HG02852 (cell line): ENCODE measurements at regions not wholly inside any gene's neighbourhood (a gene's known extent, or its start where the extent isn't known, plus 50 kb on each side); places are given as distances from the start of the nearest gene placed in this dataset.
A peak's percentile ranks its signal among the peaks of the same experiment; 100 is the strongest.

Source experiments
- ATAC-seq: cut with Tn5 transposase; IDR thresholded peaks from one replicate; pipeline ENCODE4 v1.9.1; 2021; ENCODE audit warnings: mild to moderate bottlenecking, moderate library complexity; ENCODE audit not compliant: unreplicated experiment

GRCh38 chr6:119479860-119480655, 130.5 kb upstream of the MAN1A1 start:
- no peak for ATAC-seq

DNA sequence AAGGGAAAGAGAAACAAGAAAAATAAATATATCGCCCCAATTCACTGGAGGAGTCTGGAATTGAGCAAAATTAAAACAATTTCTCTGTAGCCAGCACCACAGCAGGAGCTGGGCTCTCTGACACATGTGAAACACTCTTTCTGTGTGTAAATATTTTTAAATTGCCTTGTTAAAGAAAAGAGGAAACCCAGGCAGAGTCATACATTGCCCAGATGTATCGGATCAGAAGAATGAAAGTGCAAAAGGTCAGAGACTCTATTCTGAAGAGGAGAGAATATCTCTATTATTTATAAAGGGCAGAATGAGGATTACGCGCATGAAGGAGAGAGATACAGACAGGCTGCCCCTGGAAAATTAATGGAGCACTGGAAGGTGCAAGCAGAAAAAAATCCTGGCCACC, 127.0 kb upstream of the MAN1A1 start:
- ATAC-seq, result peak; percentile 91

GRCh38 chr6:119476024-119476423, 126.5 kb upstream of the MAN1A1 start:
- ATAC-seq, result no peak

DNA sequence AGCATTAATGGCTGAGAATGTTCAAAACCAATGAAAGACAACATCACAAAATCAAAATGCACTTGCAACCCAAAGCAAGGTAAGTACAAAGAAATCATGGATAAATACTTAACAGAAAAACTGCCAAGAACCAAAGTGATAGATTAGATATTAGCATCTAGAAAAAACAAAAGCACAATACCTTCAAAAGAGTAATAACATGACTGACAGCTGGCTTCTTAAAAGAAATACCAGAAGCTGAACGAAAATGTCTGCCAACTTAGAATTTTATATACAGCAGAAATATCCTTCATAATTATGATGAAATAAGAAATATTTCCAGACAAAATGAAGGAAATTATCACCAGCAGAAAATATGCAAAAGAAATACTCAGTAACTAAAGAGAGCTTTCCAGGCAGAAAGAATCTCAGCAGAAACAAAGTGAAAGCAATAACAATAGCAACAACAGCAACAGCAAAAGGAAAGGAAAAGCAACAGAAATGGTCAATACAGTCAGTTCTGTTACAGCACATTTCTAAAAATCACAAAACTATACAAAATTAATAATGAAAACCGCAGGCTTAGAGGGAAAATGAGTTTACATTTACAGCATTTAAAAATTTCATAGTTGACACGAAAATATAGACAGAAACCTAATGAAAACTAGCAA, 121.5 kb upstream of the MAN1A1 start:
- peak; percentile 61 for ATAC-seq

GRCh38 chr6:119467488-119468081, 118.0 kb upstream of the MAN1A1 start:
- no peak for ATAC-seq

GRCh38 chr6:119466226-119466625, 116.7 kb upstream of the MAN1A1 start:
- no peak for ATAC-seq

DNA sequence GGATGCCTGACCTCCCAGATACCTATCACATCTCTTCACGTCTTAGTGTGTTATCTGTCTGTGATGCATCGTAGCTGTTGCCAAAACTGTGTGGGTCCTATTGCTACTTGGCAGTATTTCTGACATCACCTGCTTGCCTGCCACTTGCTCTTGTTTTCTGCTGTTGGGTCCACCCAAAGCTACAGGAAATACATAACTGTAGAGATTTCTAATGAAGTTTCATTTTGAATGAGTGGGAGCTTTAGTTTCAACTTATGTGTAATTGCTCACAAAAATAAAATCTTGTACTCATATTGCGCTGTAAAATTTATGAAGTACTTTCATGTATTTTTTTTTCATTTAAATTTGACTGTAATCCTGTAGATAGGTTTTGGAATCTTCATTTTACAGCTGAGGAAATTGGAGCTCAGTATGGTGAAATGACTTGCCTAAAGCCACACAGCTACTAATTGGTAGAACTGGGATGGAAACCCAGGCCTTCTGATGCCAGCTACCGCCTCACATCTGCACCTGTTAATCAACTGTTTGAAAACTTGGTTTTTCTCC, 113.6 kb upstream of the MAN1A1 start:
- ATAC-seq, result peak; percentile 74

DNA sequence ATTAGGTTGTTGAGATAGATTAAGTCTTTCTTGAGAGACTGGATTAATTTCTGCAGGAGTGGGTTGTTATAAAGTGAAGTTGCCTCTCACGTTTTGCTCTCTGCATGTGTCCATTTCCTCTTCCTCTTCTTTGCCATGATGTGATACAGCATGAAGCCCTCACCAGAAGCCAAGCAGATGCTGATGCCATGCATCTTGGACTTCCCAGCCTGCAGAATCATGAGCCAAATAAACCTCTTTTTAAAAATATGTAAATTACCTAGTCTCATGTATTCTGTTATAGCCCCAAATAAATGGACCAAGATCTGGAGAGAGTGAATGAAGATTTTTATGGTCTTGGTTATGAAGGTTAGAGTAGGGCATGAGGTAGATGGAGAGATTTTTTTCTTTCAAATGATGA, 111.6 kb upstream of the MAN1A1 start:
- no peak for ATAC-seq

GRCh38 chr6:119459207-119459974, 109.8 kb upstream of the MAN1A1 start:
- peak; percentile 74 for ATAC-seq

GRCh38 chr6:119454714-119455113, 105.2 kb upstream of the MAN1A1 start:
- no peak for ATAC-seq

DNA sequence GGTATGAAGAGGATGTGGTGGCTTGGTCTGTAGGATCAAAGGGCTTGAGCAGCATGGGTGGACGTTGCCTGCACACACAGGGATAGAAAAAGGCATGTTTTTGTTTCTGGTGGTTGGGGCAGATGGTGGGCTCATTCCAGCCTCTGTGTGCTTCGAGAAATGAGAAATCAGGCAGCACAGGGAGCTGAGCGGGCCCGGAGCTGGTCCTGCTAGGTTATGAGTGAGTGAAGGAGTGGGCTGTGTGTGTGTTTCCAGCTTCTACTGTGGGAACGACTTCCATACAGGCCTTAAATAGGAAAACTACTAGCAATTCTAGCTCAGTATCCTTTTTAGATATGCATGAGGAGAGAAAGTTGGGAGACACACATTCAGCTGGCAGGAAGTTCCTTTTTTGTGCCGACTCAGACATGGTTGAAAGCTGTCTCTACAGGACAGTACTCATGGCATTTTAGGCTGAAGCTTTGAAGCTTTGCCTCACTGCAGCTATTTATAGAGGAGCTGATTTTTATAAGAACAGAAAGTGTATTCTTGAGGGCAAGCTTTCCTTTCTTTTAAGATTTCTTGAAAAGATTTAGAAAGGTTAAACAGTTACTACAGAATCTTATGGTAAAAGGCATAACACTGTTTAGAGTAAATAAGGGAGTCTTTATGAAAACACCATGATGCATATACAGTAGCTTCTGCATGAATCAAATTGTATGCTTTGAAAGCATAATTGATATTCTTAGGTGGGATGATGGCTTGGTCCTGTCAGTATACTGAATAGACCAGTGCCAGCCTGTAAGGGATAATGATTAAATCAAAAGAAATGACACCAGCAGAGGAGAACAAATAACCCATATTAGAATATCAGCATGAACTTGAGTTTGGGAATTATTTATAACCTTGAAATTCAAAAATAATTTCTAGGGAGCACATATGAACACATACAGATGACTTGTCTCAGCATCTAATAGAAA, 104.0 kb upstream of the MAN1A1 start:
- ATAC-seq, result no peak

DNA sequence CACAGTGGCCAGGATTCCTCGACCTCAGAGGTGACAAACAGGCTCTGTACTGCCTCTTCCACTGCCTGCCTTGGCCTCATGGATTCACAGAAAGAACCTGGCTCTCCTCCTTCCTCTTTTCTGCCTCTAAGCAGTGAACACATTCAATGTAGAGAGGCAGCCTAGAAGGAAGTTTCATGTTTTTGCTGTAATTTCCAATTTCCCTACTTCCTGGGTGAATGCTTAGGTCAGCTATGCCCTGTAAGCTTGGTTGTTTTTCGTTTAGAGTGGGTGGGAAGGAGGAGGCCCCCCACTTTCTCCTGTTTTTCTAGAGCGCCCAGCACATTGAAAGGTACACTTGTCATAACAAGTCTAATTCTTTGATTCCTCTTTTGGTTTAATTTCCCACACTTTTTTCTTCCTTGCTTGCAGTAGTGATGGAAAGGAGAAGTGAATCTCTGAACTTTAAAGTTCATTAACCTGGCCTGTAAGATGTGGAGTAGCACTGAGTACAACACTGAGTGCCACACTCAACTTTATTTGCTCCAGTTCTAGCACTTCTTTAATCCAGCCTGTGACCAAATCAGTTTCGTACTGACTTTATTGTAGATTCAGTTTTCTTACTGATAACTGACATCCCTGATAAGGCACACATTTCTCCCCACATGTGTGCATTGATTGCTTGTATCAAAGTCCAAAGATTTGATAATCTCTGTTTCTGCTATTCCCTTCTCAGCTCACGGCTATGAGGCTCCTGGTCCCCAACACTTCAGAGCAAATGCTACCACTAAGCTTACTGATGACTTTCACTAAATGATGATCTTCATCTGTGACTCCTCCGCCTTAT, 100.0 kb upstream of the MAN1A1 start:
- no peak for ATAC-seq

GRCh38 chr6:119447921-119448320, 98.4 kb upstream of the MAN1A1 start:
- no peak for ATAC-seq

DNA sequence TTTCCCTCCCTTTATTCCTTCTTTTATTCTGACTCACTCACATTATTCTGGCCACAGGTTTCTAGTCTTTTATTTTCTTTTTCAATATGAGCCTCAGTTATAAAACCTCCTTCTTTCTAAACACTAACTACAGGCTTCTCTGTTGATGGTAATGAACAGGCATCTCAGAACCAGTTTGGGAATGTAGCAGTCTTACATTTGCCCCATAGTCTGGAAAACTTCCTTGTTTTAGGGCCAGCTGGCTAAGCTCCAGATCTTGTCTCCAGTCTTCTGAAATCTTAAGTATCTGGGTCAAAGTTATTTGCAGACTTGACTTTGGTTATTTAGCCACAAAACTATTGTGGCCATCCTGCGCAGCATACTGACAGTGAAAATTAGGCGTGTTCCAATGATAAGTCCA, 97.0 kb upstream of the MAN1A1 start:
- ATAC-seq, result no peak

DNA sequence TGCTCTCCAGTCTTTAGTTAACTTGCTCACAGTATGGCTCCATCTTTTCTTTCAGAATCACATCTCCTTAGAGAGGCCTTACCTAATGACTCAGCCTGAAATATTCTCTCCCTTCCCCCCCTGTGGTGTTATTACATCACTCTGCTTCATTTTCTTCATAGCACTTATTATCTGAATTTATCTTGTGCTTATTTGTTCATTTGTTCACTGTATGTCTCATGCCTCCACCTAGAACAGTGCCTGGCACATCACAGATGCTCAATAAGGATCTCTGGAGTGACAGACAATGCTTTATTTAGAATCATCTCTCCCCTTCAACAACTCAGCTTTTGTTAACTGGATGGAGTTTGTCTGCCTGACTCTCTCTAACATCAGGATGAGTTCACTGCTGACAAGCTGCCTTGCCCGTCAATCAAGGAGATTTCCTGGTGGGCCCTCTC, 96.6 kb upstream of the MAN1A1 start:
- peak; percentile 25 for ATAC-seq

DNA sequence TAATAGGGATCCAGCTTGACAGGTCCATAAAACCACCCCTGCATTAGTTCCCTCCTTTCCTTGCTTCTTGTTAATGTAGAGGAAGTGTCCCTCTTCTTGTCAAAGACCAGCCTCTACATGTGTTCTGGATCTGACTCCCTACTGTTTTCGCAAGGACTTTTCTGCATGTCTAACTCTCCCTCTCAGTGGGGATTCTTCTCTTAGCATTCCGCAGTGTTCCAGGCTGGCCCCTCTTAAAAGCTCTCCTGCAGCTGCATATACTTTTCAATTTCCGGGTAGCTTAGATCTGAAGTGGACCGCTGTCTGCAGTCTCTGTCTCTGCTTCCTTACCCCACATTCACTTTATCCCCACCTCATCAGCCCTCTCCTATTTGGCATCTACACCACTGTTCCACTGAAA, 96.1 kb upstream of the MAN1A1 start:
- no peak for ATAC-seq

- peak; percentile 62 for ATAC-seq
Measured at GRCh38 chr6:119444642-119445557, 95.3 kb upstream of the MAN1A1 start.
